Fibroblast of upper back skin (primary cell): ENCODE measurements at regions not wholly inside any gene's neighbourhood (a gene's known extent, or its start where the extent isn't known, plus 50 kb on each side); places are given as distances from the start of the nearest gene placed in this dataset.

Source experiments
- DNase-seq: peaks from one replicate; pipeline ENCODE4 v3.0.0-alpha.2; 2013

DNA sequence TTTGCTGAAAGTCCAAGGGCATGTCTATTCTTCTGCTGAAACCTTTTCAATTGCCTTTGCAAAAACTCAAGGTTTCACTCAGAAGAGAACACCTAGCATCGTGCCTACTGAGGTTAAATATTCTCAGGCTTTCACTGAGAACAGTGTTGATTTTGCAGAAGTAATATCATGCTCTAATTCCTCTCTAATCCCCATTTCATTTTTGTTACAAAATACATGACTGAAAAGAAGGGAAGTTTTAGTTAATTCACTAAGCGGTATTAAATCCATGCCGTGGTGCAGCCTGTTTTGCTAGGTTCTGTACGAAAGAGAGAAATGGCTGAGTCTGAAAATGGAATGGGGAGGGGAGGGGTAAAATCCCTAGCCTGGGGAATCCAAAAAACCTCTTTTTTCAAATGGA is 163.2 kb upstream of the CAMK1G start:
- no peak for DNase-seq

DNA sequence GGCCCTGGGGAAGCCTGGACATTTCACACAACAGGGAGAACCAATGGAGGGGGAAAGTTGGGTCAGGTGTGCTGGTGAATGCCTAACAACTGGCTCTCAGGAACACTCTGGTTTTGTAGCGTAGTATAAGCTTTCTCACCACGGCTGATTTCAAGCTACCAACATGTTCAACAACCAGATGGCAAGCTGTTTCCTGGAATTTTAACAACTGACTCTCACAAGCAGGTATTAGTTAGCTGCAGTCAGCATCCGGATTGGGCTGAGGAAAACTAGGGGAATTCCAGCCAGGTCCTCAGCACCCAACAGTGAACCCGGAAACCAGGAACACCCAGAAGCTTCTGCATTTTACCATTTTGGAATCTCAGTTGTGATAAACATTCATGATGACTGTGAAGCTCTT is 162.3 kb upstream of the CAMK1G start:
- no peak for DNase-seq

DNA sequence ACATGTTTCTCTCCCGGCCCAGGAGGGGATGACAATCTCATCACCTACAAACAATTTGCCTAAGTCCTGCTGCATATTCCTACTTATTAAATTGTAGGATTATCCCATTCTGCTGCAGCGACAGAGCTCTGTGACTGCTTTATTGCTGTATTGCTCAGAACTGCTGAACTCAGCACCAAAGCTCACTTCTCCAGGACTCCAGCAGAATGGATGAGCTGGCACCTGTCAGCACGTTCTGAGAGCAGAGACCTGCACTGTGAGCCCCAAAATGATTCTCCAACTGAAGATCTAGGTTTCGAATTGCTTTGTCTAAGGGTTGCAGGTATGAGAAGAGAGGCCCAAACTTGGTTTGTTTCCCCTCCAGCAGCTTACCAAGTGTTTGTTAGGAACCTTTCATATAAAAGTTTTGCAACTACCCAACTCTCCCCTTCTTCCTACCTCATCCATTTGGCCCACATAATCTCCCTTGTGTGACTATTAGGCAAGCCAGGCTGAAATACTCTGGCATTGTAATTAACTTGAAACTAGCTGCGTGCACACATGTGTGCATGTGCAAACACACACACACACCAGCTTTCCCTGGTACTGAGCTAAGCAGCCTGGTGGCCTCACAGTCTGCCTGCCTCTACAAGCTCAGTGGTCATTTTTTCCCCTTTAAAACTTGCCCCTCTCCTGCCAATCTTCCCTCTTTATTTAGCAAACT is 161.4 kb upstream of the CAMK1G start:
- DNase-seq, result no peak

DNA sequence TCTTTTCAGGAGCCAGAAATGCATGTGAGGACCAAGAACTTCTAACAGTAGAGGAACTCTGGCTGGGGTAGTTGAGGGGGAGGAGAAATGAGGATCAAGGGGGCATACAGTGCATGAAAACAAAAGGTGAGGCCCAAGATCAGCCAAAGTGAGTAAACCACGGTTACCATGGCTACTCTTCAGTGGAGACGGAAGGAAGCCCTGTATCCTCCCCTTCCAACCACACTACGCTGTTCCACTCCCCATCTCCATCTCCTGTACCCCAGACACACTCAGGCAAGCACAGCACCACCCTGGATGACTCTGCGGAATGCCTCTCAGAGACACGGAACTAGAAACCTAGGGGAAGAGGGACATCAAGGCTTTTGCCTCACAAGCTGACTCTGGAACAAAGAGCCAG is 157.6 kb upstream of the CAMK1G start:
- DNase-seq, result no peak

DNA sequence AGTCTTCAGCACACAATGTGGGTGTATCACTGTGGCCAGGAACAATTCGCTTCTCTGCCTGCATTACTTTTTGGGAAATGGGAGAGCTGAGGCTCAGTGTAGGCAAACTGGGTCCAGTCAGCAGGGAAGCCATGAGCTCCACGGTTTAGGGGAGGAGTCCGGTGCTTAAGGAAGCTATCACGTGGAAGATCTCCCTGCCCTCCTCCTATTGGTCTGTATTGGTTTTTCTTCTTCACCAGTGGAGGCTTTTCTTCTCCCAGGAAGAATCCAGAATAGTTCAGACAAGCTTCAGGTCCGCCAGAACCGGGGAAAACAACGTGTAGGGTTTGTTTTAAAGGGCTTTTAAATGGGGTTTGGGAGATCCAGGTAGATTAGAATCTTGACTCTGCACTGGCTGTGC is 156.2 kb upstream of the CAMK1G start:
- DNase-seq, result no peak

DNA sequence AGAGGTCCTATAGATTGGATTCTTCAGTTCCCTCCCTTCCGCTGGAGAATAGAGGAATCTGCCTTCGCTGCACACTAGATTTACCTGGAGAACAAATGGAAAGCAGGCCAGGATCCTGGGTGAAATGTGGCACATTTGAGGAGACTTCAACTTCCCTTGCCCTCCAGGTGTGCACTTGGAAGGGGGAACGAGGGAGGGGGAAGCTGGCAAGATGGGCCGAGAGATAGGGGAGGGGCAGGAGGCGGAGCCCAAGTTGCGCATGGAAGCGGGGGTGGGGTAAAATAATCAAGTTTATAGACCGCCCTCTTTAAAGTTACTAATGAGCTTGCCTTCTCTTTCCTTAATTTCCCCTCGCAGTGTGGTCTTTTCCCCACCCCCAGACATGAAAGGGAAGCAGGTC is 155.7 kb upstream of the CAMK1G start:
- no peak for DNase-seq

DNA sequence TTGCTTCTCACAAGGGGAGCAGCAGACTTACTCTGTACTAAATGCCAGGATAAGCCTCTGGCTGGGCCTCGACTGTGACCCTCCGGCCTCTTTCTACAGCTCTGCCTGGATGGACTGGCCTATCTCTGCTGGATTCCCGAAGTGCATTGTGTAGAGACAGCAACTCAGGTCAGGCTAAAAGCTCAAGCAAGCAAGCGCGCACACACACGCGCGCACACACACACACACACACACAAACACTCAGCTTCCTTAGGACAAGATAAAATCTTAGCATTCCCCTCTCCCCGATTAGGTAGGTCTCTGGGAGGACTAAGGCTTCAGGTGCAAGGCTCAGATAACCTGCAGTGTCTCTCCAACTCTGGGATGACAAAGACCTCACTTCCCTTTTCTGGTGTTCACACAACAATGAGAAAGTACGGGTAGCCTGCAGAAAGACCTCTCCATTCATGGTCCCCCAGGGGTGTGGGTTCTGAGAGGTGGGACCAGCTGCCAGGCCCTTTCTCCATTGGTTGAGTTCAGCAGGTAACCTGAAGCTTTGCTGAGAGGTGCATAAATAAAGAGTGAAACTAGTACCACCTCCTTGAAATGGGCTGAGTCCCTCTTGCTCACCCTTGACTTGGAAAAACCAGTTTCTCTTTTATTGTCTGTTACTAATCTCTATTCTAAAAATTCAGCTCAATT is 155.1 kb upstream of the CAMK1G start:
- no peak for DNase-seq

DNA sequence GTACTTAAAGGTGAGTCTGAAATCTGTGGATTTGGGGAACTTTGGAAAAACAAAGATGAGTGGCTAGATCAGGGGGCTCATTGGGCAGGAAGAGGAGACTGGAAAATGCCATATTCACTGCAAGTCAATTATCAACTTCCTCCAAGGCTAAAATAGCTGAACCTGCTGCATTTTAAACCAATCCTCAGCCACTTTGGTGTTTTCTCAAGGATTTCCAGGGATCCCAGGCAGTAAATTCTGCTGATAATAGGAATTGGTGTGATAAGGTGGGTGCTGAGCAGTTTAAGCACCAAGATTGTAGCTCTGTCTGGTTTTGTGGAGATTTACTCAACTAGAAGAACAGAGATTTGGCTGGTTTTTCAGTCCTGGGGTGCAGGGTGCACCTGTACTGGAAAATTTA is 153.9 kb upstream of the CAMK1G start:
- DNase-seq, result no peak

DNA sequence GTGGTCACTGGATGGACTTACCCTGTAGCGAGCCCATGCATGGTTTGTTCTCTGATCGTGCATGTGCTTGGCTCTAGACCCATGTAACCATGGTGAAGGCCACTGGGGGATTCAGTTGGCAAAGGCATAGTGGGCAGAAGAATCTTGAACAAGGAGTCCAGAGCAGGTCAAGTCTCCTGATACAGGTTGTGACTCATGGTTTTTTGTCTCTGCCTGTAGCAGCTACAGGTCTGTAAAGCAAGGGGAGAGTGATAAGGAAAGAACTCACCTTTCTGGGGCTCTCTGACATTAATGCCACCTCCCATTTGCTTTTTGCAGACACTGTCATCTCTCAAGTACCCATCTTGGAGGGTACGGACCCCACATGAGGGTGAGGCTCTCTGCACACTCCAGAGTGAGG is 153.4 kb upstream of the CAMK1G start:
- DNase-seq, result no peak

DNA sequence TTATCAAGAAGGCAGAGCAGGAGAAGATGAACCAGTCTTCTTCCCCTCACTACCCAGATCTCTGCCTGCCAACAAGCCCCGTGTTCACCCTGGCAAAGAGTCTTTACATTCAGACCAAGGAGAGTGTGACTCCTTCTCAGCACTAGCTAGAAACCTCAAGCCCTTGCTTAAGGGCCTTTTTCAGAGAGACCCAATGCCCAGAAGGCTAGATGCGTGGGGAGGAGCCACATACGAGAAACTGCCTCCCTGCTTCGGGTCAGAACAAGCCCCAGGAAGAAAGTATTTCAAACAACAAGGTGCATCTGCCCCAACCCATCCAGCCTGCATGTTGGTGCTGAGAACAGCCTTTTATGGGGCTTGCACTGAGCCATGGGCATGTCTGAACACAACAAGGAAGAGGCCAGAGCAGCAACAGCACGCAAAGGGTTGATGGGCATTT is 152.7 kb upstream of the CAMK1G start:
- no peak for DNase-seq

DNA sequence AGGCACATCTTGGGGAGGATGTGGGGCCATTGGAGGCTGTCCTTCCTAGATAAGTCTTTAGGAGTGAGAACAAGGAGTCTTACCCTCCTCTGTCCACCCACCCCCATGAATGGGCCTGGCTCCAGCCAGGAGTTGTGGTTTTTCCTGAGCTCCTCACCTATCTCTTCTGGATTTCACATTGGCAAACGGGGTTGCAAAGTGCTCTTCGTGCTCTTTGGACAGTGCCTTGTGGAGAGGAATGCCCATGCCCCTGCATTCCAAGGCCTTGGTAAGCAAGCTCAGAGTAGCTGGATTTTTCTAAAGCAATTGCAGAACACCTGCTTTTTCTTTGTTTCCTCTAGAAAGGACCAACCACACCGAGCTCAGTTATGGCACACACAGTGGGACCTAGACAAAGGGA is 152.1 kb upstream of the CAMK1G start:
- DNase-seq, result no peak

DNA sequence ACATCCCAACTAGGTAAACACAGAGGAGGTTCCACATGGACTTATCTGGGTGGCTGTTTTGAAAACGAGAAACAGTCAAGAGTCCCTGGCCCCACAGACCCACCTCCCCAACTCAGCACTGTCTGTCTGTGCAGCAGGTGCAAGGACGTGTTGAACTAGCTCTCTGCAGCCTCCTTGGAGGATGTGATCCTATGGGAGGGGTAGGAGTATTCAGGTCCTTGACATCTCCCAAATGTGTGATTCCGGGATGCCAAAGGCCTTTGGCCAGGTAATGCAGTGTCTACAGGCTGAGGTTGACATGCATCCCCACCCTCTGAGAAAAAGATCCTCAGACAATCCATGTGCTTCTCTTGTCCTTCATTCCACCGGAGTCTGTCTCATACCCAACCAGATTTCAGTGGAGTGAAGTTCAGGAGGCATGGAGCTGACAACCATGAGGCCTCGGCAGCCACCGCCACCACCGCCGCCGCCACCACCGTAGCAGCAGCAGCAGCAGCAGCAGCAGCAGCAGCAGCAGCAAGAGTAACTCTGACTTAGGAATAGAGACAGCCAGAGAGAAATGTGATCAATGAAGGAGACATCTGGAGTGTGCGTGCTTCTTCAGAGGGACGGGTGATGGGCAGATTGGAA is 151.6 kb upstream of the CAMK1G start:
- DNase-seq, result no peak

DNA sequence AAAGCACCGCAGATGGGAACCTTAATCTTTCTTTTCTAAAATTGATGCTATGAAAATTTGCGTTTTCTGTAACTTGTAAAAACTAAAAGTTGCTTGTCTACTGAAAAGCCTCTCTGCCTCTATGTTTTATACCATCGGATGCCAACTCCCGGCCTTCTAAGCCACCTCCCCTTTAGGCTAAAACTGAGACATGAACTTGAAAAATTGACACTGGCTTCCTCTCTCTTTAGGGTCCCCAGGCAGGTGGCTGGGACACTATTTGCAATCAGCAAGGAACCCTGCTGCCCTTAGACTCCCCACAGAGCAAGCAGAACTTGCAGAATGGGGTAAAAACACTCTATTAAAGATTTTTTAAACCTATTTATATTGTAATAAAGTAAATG is 151.1 kb upstream of the CAMK1G start:
- DNase-seq, result no peak

DNA sequence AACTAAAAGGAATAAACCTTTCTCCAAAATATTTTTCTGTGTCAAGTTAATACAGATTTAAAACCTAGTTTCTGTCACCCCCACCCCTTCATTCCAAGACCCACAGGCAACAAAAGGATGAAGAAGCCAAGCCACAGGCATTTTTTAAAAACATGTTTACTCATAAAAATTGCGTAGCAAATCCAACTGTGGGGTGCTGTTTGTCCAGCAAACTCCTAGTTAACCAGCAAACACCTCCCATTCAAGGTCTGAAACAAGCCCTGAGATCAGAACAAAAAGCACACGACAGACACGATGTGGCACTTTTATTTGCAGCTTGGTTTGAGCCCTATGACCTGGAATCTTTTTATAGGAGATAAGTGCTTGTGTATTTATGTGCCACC is 149.9 kb upstream of the CAMK1G start:
- DNase-seq, result peak; percentile 38

DNA sequence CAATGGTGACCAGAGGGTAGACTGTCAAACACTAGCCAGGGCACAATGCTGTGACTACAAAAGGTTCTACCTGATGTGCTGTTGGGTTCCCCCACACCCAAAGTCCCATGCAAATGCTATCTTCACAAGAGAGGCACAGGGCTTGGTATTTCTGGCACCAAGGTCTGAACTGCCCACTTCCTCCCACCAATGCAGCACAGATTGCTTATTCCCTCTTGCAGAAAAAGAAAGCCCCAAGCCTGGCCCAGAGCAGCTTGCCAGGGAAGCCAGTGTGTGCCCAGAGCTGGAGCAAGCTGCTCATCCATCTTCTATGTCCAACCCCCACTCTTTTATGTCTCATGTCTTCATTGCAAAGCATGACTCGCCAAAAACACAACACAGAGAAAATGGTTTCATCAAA is 149.4 kb upstream of the CAMK1G start:
- DNase-seq, result peak; percentile 21

DNA sequence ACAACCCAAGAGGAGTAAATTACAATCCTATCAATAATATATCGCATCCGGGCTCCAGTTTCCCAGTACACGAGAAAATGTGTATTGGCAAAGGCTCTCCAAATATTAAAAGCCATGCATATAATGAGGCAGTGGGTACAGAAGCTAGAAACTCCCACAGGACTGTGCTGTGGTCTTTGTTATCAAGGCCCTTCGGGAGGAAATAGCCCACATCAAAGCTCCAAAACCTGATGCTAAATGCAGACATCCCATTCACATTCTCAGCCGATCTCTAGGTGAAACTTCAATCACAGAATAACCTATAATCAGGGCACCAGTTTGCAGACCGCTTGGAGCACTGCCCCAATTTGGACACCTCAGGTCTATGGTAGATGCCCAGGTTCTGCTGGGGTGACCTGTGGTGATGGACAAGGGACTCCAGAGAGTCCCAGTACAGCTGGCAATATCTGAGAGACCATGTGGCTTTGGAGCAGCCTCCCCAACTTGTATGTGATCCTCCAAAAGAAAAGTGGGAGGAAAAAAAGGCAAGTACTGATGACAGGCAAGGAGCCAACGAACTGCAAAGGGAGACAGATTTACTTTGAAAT is 148.8 kb upstream of the CAMK1G start:
- no peak for DNase-seq

DNA sequence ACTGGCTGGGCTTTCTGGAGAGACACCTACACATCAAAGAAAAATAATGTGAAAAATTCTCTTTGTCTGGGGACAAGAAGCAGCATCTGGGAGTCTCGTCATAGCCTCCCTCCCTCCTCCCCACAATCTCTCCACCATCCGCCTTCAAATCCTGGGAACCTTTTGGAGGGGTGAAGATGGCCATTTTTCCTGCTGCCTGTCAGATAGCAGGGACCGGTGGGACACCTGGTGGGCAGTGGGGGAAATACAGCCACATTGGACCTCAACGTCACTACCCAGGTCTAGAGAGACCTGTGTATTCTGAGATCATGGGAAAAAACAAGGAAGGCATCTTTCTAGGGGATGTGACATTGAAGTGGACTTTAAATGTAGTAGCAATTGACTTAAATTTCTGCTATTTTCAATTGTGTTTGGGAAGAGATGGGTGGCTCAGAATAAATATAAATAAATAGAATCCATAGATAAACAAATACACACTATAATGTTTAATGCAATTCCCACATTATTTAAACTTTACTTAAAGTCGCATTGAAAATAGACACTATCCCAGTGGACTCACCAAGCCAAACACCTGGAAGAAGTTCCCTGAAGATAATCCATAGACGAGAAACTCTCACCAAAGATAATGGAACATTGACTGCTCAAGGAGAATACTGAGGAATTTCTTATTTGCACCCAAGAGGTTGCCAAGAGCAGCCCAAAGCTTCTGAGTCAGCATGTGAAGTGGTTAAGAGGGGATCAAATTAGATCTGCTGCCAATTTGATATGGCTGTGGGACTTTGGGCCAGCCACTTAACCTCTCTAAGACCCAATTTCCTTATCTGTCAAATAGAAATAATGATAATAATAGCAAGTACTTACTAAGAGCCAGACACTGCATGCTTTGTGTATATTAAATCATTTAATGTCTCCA is 147.6 kb upstream of the CAMK1G start:
- DNase-seq, result peak; percentile 85

DNA sequence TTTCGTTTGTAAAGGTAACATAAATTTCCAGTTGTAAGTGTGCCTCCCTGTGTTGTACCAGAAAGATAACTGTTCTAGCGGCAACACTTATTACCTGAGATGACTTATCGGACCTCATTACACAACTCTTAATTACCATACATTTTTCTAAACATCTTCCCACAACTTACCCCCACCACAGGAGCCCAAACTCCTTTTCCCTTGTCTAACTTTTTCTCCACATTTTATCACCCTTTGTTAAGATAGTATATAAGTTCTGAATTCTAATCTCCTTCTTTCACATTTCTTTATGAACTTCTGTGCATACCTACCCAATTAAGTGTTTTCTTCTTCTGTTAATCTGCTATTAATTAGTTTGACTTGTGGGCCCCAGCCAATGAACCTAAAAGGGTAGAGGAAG is 143.7 kb upstream of the CAMK1G start:
- DNase-seq, result no peak

DNA sequence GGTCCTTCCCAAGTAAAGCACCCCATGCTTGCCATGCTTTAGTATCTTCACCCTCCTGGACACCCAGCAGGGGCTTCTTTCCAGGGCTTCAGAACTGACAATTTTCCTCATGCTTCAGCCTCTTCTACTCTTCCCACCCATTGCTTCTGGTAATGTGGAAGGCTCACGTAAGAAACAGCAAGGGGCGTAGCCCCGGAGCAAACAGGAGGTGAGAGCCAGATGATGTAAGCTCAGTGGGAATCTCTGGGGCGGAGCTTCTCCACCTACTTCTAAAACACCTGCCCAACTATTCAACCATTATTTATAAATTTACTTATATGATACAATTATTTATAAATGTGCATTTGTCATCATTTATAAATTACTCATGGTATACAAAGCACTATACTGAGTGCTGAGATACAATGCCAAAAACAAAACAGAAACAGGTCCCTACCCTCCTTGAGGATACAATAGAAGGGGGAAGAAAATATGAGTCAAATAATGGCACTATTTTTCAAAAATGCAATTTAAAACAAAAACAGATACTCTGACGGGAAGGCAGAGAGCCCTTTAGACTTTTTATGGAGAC is 140.1 kb upstream of the CAMK1G start:
- DNase-seq, result no peak

DNA sequence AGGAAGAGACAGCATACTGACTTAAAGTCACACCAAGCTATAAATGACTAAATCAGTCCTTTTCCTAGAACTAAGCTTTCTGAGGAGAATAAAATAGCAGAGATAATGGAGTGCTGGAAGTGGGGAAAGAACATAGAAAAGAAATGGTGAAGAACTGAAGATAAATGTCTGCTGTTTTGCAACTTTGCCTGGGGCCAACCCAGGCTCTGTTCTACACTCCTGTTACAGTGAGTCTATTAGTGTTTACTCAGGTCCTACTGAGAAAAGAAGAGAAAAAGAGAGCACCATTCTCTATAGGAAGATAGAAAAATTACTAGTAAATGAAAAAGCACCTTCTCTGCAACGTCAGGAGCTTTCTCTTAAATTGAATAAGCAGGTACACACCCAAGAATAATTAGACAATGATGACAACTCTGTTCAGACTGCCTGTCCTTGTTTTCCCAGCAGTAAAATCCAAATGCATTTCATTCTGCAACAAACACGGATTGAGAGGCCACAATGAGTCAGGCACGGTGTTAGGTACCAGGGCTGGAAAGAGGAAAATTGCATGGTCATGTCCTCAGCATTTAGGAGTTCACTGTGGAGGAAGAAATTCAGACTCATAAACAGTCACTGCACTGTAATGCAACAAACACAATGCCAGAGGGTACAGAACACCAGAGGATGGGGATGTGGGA is 139.4 kb upstream of the CAMK1G start:
- DNase-seq, result no peak

DNA sequence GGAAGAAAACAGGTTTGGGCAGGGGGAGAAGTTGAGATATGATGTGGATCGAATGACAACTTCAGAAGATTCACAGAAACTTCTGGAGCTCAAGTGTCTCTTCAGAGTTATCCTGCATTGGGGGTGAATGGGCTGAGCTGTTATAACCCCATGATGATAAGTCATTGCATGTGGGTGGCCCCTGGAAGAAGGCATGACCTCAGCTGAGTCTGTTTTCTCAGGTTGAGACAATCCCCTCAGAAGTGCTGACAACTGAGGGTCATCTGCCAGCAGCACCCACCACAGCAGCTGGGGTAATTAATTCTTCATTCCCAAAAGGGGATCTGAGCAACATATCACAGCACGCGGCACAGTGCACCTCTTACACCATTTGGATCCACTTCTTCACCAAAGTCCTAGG is 138.6 kb upstream of the CAMK1G start:
- DNase-seq, result no peak

DNA sequence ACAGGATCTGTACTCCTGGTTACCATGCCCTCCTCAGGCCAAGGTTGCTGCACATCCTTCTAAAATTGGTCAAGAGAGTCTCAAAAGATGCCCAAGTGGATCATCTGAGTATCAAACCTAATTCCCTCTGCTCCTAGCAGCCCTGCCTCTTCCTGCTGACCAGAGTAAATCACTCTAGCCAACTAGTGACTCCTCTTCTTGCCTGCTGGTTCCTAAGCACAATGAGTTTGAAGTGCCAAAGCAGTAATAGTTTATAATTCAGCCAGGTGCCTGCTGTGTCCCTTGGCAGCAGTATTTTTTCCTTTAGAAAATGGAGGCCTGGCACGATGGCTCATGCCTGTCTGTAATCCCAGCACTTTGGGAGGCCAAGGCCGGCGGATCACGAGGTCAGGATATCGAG is 137.9 kb upstream of the CAMK1G start:
- DNase-seq, result no peak
